Endodermal cell (in vitro differentiated cells): ENCODE measurements at regions not wholly inside any gene's neighbourhood (a gene's known extent, or its start where the extent isn't known, plus 50 kb on each side); places are given as distances from the start of the nearest gene placed in this dataset.

Experiments
- DNase-seq: peaks from one replicate; pipeline ENCODE4 v3.0.0-alpha.2; 2017
- H3K27ac ChIP-seq: 2 replicates; pipeline ENCODE4 v1.5.1; 2013; ENCODE audit warnings: mild to moderate bottlenecking, low read depth, low read length, moderate library complexity
- H3K27me3 ChIP-seq: 2 replicates; pipeline ENCODE4 v1.6.1; 2013; ENCODE audit warnings: mild to moderate bottlenecking, low read length, moderate library complexity; ENCODE audit not compliant: insufficient read depth, control insufficient read depth, poor library complexity, severe bottlenecking
- H3K36me3 ChIP-seq: 2 replicates; pipeline ENCODE4 v1.7.0; 2013; ENCODE audit warnings: mild to moderate bottlenecking, low read length, moderate library complexity; ENCODE audit not compliant: control insufficient read depth, insufficient read depth
- H3K4me1 ChIP-seq: one replicate; pipeline ENCODE4 v1.7.0; 2013; ENCODE audit warnings: low read length; ENCODE audit not compliant: control insufficient read depth, insufficient read depth
- H3K4me3 ChIP-seq: 2 replicates; pipeline ENCODE4 v1.5.1; 2013; ENCODE audit warnings: mild to moderate bottlenecking, low read length, moderate library complexity
- H3K9ac ChIP-seq: 2 replicates; pipeline ENCODE4 v1.6.1; 2013; ENCODE audit warnings: mild to moderate bottlenecking, low read length, moderate library complexity; ENCODE audit not compliant: poor library complexity, severe bottlenecking; ENCODE audit errors: extremely low read depth
- H3K9me3 ChIP-seq: 2 replicates; pipeline ENCODE4 v1.6.1; 2013; ENCODE audit warnings: mild to moderate bottlenecking, low read length, moderate library complexity; ENCODE audit not compliant: control insufficient read depth
- H3K27ac Mint-ChIP-seq: 2 replicates; pipeline ENCODE4 v1.8.0; 2020; ENCODE audit warnings: mixed read lengths
- H3K27me3 Mint-ChIP-seq: 2 replicates; pipeline ENCODE4 v1.8.0; 2021; ENCODE audit warnings: mild to moderate bottlenecking, mixed read lengths; ENCODE audit not compliant: insufficient read depth
- H3K36me3 Mint-ChIP-seq: 2 replicates; pipeline ENCODE4 v1.8.0; 2020; ENCODE audit warnings: low read depth, mixed read lengths
- H3K4me1 Mint-ChIP-seq: 2 replicates; pipeline ENCODE4 v1.8.0; 2020; ENCODE audit warnings: mixed read lengths
- H3K4me3 Mint-ChIP-seq: 2 replicates; pipeline ENCODE4 v1.8.0; 2020; ENCODE audit warnings: mild to moderate bottlenecking, moderate library complexity, mixed read lengths
- H3K9me3 Mint-ChIP-seq: 2 replicates; pipeline ENCODE4 v1.8.0; 2020; ENCODE audit warnings: mild to moderate bottlenecking, mixed read lengths
- CTCF ChIP-seq: fragments of 200-600 bp; sonication (generic); conservative IDR thresholded peaks from 2 replicates; pipeline ENCODE4 v1.5.0; 2021; ENCODE audit warnings: antibody characterized with exemption, mild to moderate bottlenecking
- WGBS, 2 experiments: methylation state at CpG; one replicate each; pipeline versions ENCODE4 v1.1.5 to v1.1.7; 2013; ENCODE audit warnings: missing lambda C conversion rate in 2 of 2, mixed read lengths in 1 of 2; ENCODE audit not compliant: insufficient coverage in 1 of 2, insufficient read length in 1 of 2; 5-methylcytosine and 5-hydroxymethylcytosine counted together

GRCh38 chr16:59905131-59905530 is 1171.0 kb upstream of the GOT2 start:
- WGBS, 2 experiments: 91 to 100% methylated on average over 2 of the region's 2 CpGs
- Histone ChIP-seq H3K27me3 (no peaks in the 10 kb centered on the region), H3K4me3 (no peak overlapping the region), H3K27ac (no peak overlapping the region), H3K4me1 (no peaks in the 10 kb centered on the region), H3K36me3 (no peaks in the 10 kb centered on the region), H3K9me3 (no peaks in the 10 kb centered on the region), H3K9ac (no peak overlapping the region)
- TF ChIP-seq CTCF: no peak
- H3K4me3 Mint-ChIP-seq: no peak overlapping the region
- H3K27me3 Mint-ChIP-seq: no peaks in the 10 kb centered on the region
- H3K27ac Mint-ChIP-seq: no peak overlapping the region
- no peak for DNase-seq
- peaks cover 12% of the 10 kb centered on the region for H3K4me1 Mint-ChIP-seq
- no peaks in the 10 kb centered on the region for H3K9me3 Mint-ChIP-seq
- H3K36me3 Mint-ChIP-seq: no peaks in the 10 kb centered on the region

- Mint-ChIP-seq H3K4me3 (no peak overlapping the region), H3K36me3 (no peaks in the 10 kb centered on the region), H3K27ac (no peak overlapping the region), H3K4me1 (peaks cover 11% of the 10 kb centered on the region), H3K9me3 (no peaks in the 10 kb centered on the region), H3K27me3 (no peaks in the 10 kb centered on the region)
- DNase-seq: no peak
- Histone ChIP-seq H3K36me3 (no peaks in the 10 kb centered on the region), H3K27ac (no peak overlapping the region), H3K9ac (no peak overlapping the region), H3K4me1 (no peaks in the 10 kb centered on the region), H3K27me3 (peaks cover 13% of the 10 kb centered on the region), H3K4me3 (no peak overlapping the region), H3K9me3 (no peaks in the 10 kb centered on the region)
- WGBS, 2 experiments: 80 to 95% methylated on average over 1 to 2 of the region's 2 CpGs
- TF ChIP-seq CTCF: peak; percentile 50
Measured at GRCh38 chr16:59899940-59900339, 1165.8 kb upstream of the GOT2 start.

GRCh38 chr16:59892376-59892775 is 1158.3 kb upstream of the GOT2 start:
- Mint-ChIP-seq H3K27me3 (no peaks in the 10 kb centered on the region), H3K9me3 (peaks cover 12% of the 10 kb centered on the region), H3K4me3 (no peak overlapping the region), H3K4me1 (peaks cover 17% of the 10 kb centered on the region), H3K36me3 (no peaks in the 10 kb centered on the region), H3K27ac (no peak overlapping the region)
- H3K4me3 ChIP-seq: no peak overlapping the region
- no peak overlapping the region for H3K27ac ChIP-seq
- no peaks in the 10 kb centered on the region for H3K36me3 ChIP-seq
- H3K9me3 ChIP-seq: peaks cover 13% of the 10 kb centered on the region
- no peaks in the 10 kb centered on the region for H3K4me1 ChIP-seq
- H3K9ac ChIP-seq: no peak overlapping the region
- WGBS, 2 experiments: 92 to 96% methylated on average over 6 to 7 of the region's 8 CpGs
- peaks cover 5% of the 10 kb centered on the region for H3K27me3 ChIP-seq
- DNase-seq: no peak
- TF ChIP-seq CTCF: no peak
